Activated T-cell treated with anti-CD3 and anti-CD28 coated beads, Interleukin-2, amount 50 U/mL, for 48 hours (primary cell): ENCODE measurements at regions not wholly inside any gene's neighbourhood (a gene's known extent, or its start where the extent isn't known, plus 50 kb on each side); places are given as distances from the start of the nearest gene placed in this dataset.

Experiments
- DNase-seq, 2 experiments: peaks; one replicate each; pipeline ENCODE4 v3.0.0-alpha.2; 2020

GRCh38 chr4:145345401-145345800, 136.3 kb upstream of the SMAD1 start:
- DNase-seq, result no peak

- DNase-seq, result no peak
These were observed 140.3 kb upstream of the SMAD1 start for GRCh38 chr4:145341381-145341780.

DNA sequence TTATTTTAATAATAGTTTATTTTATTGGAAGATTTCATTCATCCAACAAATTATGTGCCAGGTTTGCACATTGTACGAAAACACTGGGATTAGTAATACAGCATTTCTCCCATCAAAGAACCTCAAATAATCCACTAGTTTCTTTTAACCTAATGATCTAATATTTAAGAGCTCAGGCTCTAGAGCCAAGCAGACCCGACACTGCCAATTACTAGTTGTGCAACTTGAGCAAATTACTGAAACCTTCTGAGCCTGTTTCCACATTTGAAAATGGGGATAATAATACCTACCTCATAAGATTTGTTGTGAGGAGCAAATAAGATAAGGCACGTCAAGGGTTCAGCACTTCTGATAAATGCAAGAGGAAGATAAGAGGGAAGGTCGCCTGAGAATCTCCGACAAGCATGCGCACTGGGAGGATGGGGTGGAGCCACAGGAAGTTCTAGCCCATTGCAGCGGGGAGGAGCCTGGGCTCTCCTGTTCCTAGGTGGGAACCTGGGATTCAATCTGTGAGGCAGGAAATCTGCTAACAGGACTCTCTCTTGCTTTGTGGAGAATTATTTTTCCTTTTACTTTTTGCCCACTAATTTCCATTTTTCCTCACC, 141.5 kb upstream of the SMAD1 start:
- DNase-seq, result no peak

DNA sequence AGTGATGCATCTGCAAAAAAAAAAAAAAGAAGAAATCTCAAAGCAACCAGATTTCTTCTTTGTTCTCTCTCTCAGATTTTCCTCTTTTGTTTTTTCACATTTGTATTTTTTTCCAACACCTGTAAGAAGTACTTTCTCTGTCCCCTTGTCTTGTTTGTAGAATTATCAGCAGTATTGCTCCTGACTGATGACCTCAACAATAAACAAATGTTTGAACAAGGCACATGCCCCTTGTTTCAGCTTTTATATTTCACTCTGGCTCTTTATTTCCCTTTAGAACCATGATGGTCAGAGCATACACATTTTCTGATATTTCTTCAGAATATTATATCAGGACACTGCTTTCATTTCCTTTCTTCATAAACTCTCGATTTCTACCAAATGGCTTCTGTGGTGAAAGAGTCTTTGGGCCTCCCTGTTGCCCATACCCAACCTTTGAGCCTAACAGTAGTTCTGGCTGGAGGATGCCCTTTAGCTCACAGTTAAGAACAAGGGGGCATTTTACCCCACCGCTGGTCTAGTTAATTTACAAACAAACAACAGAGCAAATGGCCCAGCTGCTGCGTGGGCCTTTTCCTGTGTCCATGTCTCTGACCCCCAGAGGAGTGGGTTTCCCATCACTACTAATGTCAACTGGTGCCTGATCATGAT, 142.5 kb upstream of the SMAD1 start:
- no peak for DNase-seq

GRCh38 chr4:145338568-145338967, 143.1 kb upstream of the SMAD1 start:
- no peak for DNase-seq

GRCh38 chr4:145337391-145337790, 144.3 kb upstream of the SMAD1 start:
- no peak for DNase-seq

DNA sequence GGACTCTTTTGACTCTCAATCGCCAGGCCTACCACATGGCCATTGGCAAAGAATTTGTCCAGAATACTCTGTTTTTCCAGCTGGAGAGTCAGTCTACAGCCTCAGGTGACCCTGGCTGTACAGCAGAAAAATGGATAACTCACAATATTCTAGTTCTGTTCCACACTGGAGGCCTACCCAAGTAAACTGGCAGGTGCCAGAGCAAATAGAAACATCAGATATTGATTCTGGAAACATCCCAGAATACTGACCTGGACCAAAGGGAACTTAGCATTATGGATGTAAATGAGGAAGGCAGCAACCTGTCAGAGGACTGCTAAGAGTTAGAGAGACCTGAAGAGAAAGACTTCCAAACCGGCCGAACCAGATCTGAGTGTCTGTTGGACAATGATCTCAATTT, 147.9 kb upstream of the SMAD1 start:
- no peak for DNase-seq

DNA sequence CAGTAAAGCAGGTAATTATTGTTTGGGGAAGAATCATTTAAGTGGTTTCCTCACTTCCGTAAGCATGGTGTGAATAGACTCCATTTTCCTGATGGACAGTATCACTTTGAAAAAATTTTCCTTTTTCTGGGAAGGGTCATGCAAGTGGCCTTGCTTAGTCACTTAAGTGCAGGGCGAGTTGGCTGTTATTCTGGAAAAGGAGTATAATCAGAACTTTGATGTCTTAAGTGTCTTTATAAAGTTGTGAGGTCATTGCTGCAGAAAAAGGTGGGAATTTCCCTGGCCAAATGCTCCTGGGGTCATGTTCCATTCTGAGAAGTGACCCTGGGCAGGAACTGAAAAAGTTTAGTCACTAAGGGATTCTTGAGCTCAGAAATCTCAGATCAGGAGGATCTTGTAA, 146.1 kb upstream of the OTUD4 start:
- DNase-seq, result no peak

- no peak for DNase-seq
These were observed 143.8 kb upstream of the OTUD4 start for GRCh38 chr4:145324161-145324560.

GRCh38 chr4:145320294-145320693, 139.9 kb upstream of the OTUD4 start:
- no peak for DNase-seq

GRCh38 chr4:145319751-145320150, 139.4 kb upstream of the OTUD4 start:
- DNase-seq, result no peak

DNA sequence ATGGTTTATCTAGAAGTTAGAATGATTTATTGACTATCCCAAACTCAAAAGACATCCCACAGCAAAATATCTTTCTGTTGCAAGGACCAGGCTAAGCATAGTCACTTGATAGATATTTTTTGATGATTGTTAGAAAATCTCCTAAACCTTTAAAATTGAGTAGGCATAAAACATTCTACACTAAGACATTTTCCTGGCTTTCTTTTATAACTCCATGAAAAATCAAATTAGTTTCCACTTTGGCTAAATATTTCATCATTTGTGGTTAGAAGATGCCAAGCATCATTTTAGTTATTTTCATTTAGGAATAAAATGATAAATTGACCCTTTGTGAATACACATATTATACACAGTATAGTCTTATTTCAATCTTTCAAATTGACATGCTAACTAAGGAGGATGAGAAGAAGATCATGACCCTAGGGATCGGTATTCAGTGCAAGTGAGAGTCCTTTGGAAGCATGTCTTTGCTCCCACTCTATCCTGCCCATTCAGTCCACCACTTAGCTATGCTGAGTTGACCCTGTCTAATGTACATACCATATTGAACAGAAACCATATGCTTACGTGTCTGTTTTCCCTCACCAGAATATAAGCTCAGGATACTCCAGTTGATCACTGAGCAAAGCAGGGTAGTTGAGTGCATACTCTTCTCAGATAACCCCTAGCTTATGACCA, 136.6 kb upstream of the OTUD4 start:
- DNase-seq, result no peak

- no peak for DNase-seq
These were observed 135.4 kb upstream of the OTUD4 start for GRCh38 chr4:145315811-145316225.

DNA sequence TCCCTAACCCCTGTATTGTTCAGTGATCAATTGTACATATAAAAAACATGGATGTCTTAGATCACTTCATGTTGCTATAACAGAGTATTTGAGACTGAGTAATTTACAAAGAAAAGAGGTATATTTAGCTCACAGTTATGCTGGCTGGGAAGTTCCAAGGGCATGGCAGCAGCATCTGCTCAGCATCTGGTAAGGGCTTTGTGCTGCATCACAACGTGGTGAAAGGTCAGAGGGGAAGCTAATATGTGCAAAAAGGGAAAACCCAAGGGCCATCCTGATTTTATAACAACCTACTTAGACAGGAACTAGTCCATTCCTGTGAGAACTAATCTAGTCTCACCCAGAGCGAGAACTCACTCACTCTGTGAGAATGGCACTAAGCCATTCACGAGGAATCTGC, 128.2 kb upstream of the OTUD4 start:
- no peak for DNase-seq

DNA sequence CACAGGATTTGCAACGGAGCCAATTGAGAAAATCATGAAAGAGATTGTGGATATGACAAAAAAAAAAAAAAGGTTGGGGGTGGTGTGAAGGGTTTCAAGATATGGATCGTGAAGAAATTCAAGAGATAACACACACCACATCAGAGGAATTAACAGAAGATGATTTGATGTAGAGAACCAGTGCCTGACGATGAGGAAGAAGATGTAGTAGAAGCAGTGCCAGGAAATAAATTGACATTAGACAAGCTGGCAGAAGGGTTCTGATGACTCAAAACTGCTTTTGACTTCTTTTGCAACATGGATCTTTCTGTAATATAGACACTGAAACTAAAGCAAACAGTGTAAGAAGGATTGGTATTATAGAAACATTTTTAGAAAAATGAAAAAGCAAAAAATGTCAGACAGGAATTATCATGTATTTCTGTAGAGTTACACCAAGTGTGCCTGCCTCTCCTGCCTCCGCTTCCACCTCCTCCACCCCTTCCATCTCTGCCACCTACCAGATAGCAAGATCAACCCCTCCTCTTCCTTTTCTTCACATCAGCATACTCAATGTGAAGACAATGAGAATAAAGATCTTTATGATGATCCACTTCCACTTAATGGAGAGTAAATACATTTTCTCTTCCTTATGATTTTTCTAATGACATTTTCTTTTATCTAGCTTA, 127.5 kb upstream of the OTUD4 start:
- no peak for DNase-seq

- no peak for DNase-seq
These were observed 126.7 kb upstream of the OTUD4 start for GRCh38 chr4:145307120-145307519.

- DNase-seq, result no peak
These were observed 122.3 kb upstream of the OTUD4 start for GRCh38 chr4:145302725-145303124.

- DNase-seq, result no peak
These were observed 121.1 kb upstream of the OTUD4 start for GRCh38 chr4:145301386-145302080.

GRCh38 chr4:145299380-145300076, 119.1 kb upstream of the OTUD4 start:
- DNase-seq, result peak; percentile 83 to 87

DNA sequence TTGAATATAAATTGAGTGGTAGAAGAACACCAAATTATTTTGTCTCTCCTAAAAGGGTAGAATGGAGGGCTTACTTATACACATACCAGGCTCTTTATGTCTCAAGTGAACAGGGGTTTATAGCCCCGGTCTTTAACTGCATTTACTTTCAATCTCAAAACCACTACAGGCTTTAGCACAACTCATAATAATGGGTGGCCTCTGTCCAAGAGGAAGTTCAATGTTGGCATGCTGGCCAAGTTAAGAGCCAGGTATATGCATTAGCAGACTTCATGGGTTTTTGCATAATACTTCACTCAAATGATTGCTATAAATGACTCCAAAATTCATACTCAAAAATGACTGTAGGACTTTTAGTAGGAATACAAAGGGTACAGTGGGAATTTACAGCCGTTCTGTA, 118.5 kb upstream of the OTUD4 start:
- DNase-seq, result no peak

GRCh38 chr4:145297556-145297955, 117.2 kb upstream of the OTUD4 start:
- DNase-seq, result no peak

GRCh38 chr4:145295547-145295946, 115.2 kb upstream of the OTUD4 start:
- DNase-seq, result no peak

- DNase-seq, result no peak
These were observed 114.7 kb upstream of the OTUD4 start for GRCh38 chr4:145295122-145295521.
